HG03060 (cell line): ENCODE measurements at regions not wholly inside any gene's neighbourhood (a gene's known extent, or its start where the extent isn't known, plus 50 kb on each side); places are given as distances from the start of the nearest gene placed in this dataset.

Experiments
- ATAC-seq: cut with Tn5 transposase; IDR thresholded peaks from one replicate; pipeline ENCODE4 v1.9.1; 2021; ENCODE audit warnings: low read depth, moderate number of reproducible peaks; ENCODE audit not compliant: unreplicated experiment

- ATAC-seq, result no peak
These were observed 79.5 kb upstream of the KCNMB2 start for GRCh38 chr3:178456621-178457285.

- ATAC-seq, result no peak
These were observed 78.7 kb upstream of the KCNMB2 start for GRCh38 chr3:178457511-178457910.

- no peak for ATAC-seq
These were observed 77.8 kb upstream of the KCNMB2 start for GRCh38 chr3:178458313-178459037.

- ATAC-seq, result no peak
These were observed 77.2 kb upstream of the KCNMB2 start for GRCh38 chr3:178459038-178459410.

DNA sequence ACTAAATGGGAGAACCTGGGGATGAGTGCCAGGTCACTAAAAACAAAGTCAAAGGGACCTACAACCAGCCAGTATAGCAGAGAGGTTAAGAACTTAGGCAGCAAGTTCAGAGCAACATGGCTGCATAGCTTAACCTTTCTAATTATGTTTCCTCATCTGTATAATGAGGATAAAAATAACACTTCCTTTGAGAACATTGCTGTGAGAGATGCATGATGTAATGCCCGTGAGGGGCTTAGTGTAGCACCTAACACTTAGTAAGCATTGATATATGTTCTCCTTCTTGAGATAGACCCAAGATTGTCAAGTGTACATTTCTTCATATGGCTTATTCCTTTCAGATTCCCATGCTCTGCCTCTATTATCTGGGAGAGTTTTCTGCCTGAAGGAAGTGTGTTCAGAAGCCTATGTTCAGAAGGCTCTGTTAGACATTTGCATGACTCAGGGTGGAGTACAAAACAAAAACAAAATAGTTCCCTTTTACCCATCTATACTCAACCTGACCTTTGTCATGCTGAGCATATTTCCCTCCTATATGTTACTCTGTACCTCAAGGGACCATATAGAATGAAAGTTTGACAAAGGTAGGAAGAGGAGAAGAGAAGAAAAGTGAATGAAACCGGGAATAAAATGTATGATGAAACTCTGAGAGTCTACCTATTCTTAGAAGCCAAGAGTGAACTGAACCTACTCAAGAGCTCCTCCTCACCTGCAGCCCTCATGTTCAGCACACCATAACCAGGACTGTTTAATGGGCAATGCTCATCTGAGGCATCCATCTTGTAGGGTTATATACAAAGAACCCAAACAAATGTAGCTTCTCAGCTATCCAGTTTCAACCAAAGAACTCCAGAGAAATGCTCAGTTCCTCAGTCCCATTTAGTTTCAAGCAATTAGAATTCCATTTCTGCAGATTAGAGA is 70.7 kb upstream of the KCNMB2 start:
- ATAC-seq, result no peak

- ATAC-seq, result no peak
These were observed 63.3 kb upstream of the KCNMB2 start for GRCh38 chr3:178472941-178473340.

- no peak for ATAC-seq
These were observed 61.7 kb upstream of the KCNMB2 start for GRCh38 chr3:178474526-178474925.

GRCh38 chr3:178475062-178475461 is 61.2 kb upstream of the KCNMB2 start:
- no peak for ATAC-seq

- no peak for ATAC-seq
These were observed 59.4 kb upstream of the KCNMB2 start for GRCh38 chr3:178476886-178477285.

- ATAC-seq, result no peak
These were observed 56.8 kb upstream of the KCNMB2 start for GRCh38 chr3:178479446-178479845.

- no peak for ATAC-seq
These were observed 56.4 kb upstream of the KCNMB2 start for GRCh38 chr3:178479860-178480259.

DNA sequence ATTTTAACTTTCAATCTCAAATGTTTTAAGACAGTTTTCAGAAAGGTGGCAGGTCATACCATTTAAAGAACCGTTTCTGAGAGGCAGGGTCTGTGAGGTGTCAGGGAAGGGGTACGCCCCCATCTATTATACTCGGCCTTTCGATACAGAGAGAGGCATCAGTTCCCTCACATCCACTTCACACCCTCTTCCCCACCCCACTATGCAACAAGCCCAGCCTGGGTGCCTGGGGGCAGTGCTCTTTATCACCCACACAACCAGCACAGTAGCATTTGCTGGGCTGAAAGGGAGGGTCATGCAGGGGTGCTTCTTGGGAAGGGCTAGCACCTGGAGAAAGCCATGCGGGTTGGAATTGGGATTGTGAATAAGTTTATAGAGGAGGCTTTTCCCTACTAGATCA is 56.0 kb upstream of the KCNMB2 start:
- ATAC-seq, result no peak

- peak; percentile 100 for ATAC-seq
These were observed 55.4 kb upstream of the KCNMB2 start for GRCh38 chr3:178480795-178481194.

- no peak for ATAC-seq
These were observed 53.3 kb upstream of the KCNMB2 start for GRCh38 chr3:178482981-178483380.

- ATAC-seq, result no peak
These were observed 52.5 kb upstream of the KCNMB2 start for GRCh38 chr3:178483704-178484103.

DNA sequence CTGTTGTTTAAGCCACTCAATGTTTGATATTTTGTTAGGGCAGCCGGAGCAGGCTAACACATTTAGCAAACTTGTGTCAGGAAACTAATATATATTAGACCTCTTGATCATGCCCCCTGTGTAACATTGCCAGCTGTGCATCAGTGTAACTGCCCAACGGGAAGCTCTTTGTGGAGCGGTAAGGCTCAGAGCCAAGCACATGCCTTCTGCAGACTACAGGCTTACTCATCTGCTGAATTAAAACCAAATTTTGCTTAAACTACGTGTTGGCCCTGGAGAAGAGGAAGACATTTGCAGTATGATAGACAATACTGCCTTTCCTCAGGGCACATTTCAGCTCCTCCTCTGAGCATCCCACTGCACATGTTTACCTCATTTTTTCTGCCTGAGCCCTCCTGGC is 50.5 kb upstream of the KCNMB2 start:
- ATAC-seq, result no peak
